DOHH2 (cell line): ENCODE measurements at regions not wholly inside any gene's neighbourhood (a gene's known extent, or its start where the extent isn't known, plus 50 kb on each side); places are given as distances from the start of the nearest gene placed in this dataset.

Source experiments
- H3F3A ChIP-seq: fragments of 200-600 bp; sonication (generic), shearing (Covaris generic); 2 replicates; pipeline ENCODE4 v1.6.0; 2016; ENCODE audit warnings: antibody characterized with exemption, mild to moderate bottlenecking; ENCODE audit not compliant: control insufficient read depth, insufficient read depth
- H3K27ac ChIP-seq: fragments of 200-600 bp; sonication (generic); 2 replicates; pipeline ENCODE4 v1.5.1; 2014; ENCODE audit warnings: low read depth, mild to moderate bottlenecking, low read length, moderate library complexity
- H3K27me3 ChIP-seq: fragments of 200-600 bp; sonication (generic); 2 replicates; pipeline ENCODE4 v1.6.1; 2014; ENCODE audit warnings: mild to moderate bottlenecking, low read length, mixed read lengths; ENCODE audit not compliant: control insufficient read depth
- H3K36me3 ChIP-seq: fragments of 200-600 bp; sonication (generic); 2 replicates; pipeline ENCODE4 v1.6.1; 2014; ENCODE audit warnings: mild to moderate bottlenecking, low read length, moderate library complexity, mixed read lengths; ENCODE audit not compliant: control insufficient read depth
- H3K4me1 ChIP-seq: fragments of 200-600 bp; sonication (generic); 2 replicates; pipeline ENCODE4 v1.6.1; 2014; ENCODE audit warnings: mild to moderate bottlenecking, low read length, mixed read lengths; ENCODE audit not compliant: control insufficient read depth
- H3K4me2 ChIP-seq: fragments of 200-600 bp; sonication (generic); 2 replicates; pipeline ENCODE4 v1.6.0; 2014; ENCODE audit warnings: mild to moderate bottlenecking, low read length, moderate library complexity
- H3K4me3 ChIP-seq: fragments of 200-600 bp; sonication (generic); 2 replicates; pipeline ENCODE4 v1.5.1; 2014; ENCODE audit warnings: mild to moderate bottlenecking, low read length, mixed read lengths
- H3K79me2 ChIP-seq: fragments of 200-600 bp; sonication (generic); 2 replicates; pipeline ENCODE4 v1.6.1; 2014; ENCODE audit warnings: mild to moderate bottlenecking, low read length, mixed read lengths; ENCODE audit not compliant: control insufficient read depth
- H3K9me2 ChIP-seq: fragments of 200-600 bp; sonication (generic); replicated peaks from 2 replicates; pipeline ENCODE4 v1.6.1; 2014; ENCODE audit warnings: mild to moderate bottlenecking, low read length, mixed read lengths; ENCODE audit not compliant: control insufficient read depth
- H3K9me3 ChIP-seq: fragments of 200-600 bp; sonication (generic); 2 replicates; pipeline ENCODE4 v1.6.1; 2014; ENCODE audit warnings: antibody characterized with exemption, low read length, mixed read lengths; ENCODE audit not compliant: control insufficient read depth, insufficient read depth
- H4K20me1 ChIP-seq: fragments of 200-600 bp; sonication (generic); 2 replicates; pipeline ENCODE4 v1.6.0; 2014; ENCODE audit warnings: low read depth, mild to moderate bottlenecking, antibody characterized with exemption, low read length, moderate library complexity; ENCODE audit not compliant: control insufficient read depth, insufficient read depth
- CTCF ChIP-seq: fragments of 200-600 bp; sonication (generic); IDR thresholded peaks from one replicate; pipeline ENCODE4 v1.5.1; 2014; ENCODE audit warnings: antibody characterized with exemption, mild to moderate bottlenecking, low read depth, low read length; ENCODE audit not compliant: poor library complexity, severe bottlenecking
- EZH2phosphoT487 ChIP-seq: fragments of 200-600 bp; sonication (generic); IDR thresholded peaks from 2 replicates; pipeline ENCODE4 v1.6.1; 2017; ENCODE audit warnings: borderline replicate concordance, mild to moderate bottlenecking, antibody characterized with exemption, low read length, moderate library complexity, mixed read lengths

GRCh38 chr16:77637940-77638339 lies 84.4 kb upstream of the NUDT7 start:
- no peaks in the 10 kb centered on the region for H3K4me1 ChIP-seq
- no peaks in the 10 kb centered on the region for H3K27me3 ChIP-seq
- no peaks in the 10 kb centered on the region for H3F3A ChIP-seq
- H4K20me1 ChIP-seq: no peaks in the 10 kb centered on the region
- no peak overlapping the region for H3K27ac ChIP-seq
- H3K79me2 ChIP-seq: no peaks in the 10 kb centered on the region
- H3K36me3 ChIP-seq: no peaks in the 10 kb centered on the region
- no peak for TF ChIP-seq EZH2phosphoT487
- TF ChIP-seq CTCF: no peak
- H3K9me3 ChIP-seq: no peaks in the 10 kb centered on the region
- no peak overlapping the region for H3K4me3 ChIP-seq
- no peaks in the 10 kb centered on the region for H3K9me2 ChIP-seq
- no peak overlapping the region for H3K4me2 ChIP-seq

GRCh38 chr16:77643176-77643575 lies 79.1 kb upstream of the NUDT7 start:
- no peaks in the 10 kb centered on the region for H3F3A ChIP-seq

GRCh38 chr16:77645764-77646163 lies 76.5 kb upstream of the NUDT7 start:
- Histone ChIP-seq H3K4me1 (no peaks in the 10 kb centered on the region), H3K9me2 (no peaks in the 10 kb centered on the region), H3K4me3 (no peak overlapping the region), H3K79me2 (no peaks in the 10 kb centered on the region), H3K36me3 (no peaks in the 10 kb centered on the region), H4K20me1 (no peaks in the 10 kb centered on the region), H3K27ac (no peak overlapping the region), H3K9me3 (no peaks in the 10 kb centered on the region), H3K27me3 (no peaks in the 10 kb centered on the region; the same call in 1 of the 2 replicates), H3K4me2 (no peak overlapping the region), H3F3A (no peaks in the 10 kb centered on the region)
- no peak for TF ChIP-seq EZH2phosphoT487
- no peak for TF ChIP-seq CTCF

More at GRCh38 chr16:77643176-77643575, 79.1 kb upstream of the NUDT7 start:
- Histone ChIP-seq H3K4me1 (no peaks in the 10 kb centered on the region), H4K20me1 (no peaks in the 10 kb centered on the region), H3K79me2 (no peaks in the 10 kb centered on the region), H3K9me2 (no peaks in the 10 kb centered on the region), H3K36me3 (no peaks in the 10 kb centered on the region), H3K9me3 (no peaks in the 10 kb centered on the region), H3K27ac (no peak overlapping the region), H3K4me3 (no peak overlapping the region), H3K4me2 (no peak overlapping the region), H3K27me3 (no peaks in the 10 kb centered on the region; the same call in 1 of the 2 replicates)
- TF ChIP-seq CTCF: no peak
- no peak for TF ChIP-seq EZH2phosphoT487

GRCh38 chr16:77647726-77648125 lies 74.6 kb upstream of the NUDT7 start:
- H3K9me2 ChIP-seq: no peaks in the 10 kb centered on the region
- no peaks in the 10 kb centered on the region for H3K4me1 ChIP-seq
- H3K27ac ChIP-seq: no peak overlapping the region
- no peaks in the 10 kb centered on the region; the same call in 1 of the 2 replicates for H3K27me3 ChIP-seq
- no peak overlapping the region for H3K4me3 ChIP-seq
- H3F3A ChIP-seq: no peaks in the 10 kb centered on the region
- no peak overlapping the region for H3K4me2 ChIP-seq
- no peaks in the 10 kb centered on the region for H3K79me2 ChIP-seq
- TF ChIP-seq EZH2phosphoT487 (no peak), CTCF (no peak)
- H3K36me3 ChIP-seq: no peaks in the 10 kb centered on the region
- H4K20me1 ChIP-seq: no peaks in the 10 kb centered on the region
- no peaks in the 10 kb centered on the region for H3K9me3 ChIP-seq
